Mucosa of rectum (tissue), 2 donors: ENCODE measurements at regions not wholly inside any gene's neighbourhood (a gene's known extent, or its start where the extent isn't known, plus 50 kb on each side); places are given as distances from the start of the nearest gene placed in this dataset.

Experiments used
- H3K27ac ChIP-seq, 2 donors: one replicate each; pipeline ENCODE4 v1.7.0; 2013; ENCODE audit warnings: inconsistent platforms in 2 of 2, low read depth in 2 of 2, low read length in 2 of 2
- H3K27me3 ChIP-seq, 2 donors: one replicate each; pipeline ENCODE4 v1.7.0; 2013; ENCODE audit warnings: low read length in 2 of 2; ENCODE audit not compliant: control insufficient read depth in 2 of 2, insufficient read depth in 2 of 2
- H3K36me3 ChIP-seq, 2 donors: one replicate each; pipeline ENCODE4 v1.7.0; 2013; ENCODE audit warnings: low read length in 2 of 2; ENCODE audit not compliant: control insufficient read depth in 2 of 2, insufficient read depth in 2 of 2
- H3K4me1 ChIP-seq, 2 donors: one replicate each; pipeline ENCODE4 v1.7.0; 2013; ENCODE audit warnings: low read length in 2 of 2, mild to moderate bottlenecking in 1 of 2; ENCODE audit not compliant: control insufficient read depth in 2 of 2, insufficient read depth in 2 of 2
- H3K4me3 ChIP-seq, 2 donors: one replicate each; pipeline ENCODE4 v1.7.0; 2013; ENCODE audit warnings: low read length in 2 of 2
- H3K9ac ChIP-seq, 2 donors: one replicate each; pipeline ENCODE4 v1.7.0; 2013; ENCODE audit warnings: low read length in 2 of 2, low read depth in 1 of 2, mild to moderate bottlenecking in 1 of 2
- H3K9me3 ChIP-seq, 2 donors: one replicate each; pipeline ENCODE4 v1.7.0; 2013; ENCODE audit warnings: low read length in 2 of 2; ENCODE audit not compliant: control insufficient read depth in 2 of 2
- donor health status: healthy.
- donor health status: Normal muscosa, but diverticular disease.

- no peak overlapping the region for H3K9ac ChIP-seq
- peak overlapping the region; percentile 61 to 64 for H3K27ac ChIP-seq
- H3K4me1 ChIP-seq, result peaks cover 12 to 15% of the 10 kb centered on the region in 2 donors
- no peaks in the 10 kb centered on the region for H3K27me3 ChIP-seq
- no peaks in the 10 kb centered on the region for H3K9me3 ChIP-seq
- no peaks in the 10 kb centered on the region for H3K36me3 ChIP-seq
- no peak overlapping the region for H3K4me3 ChIP-seq
These were observed 155.4 kb upstream of the PDE3A start for GRCh38 chr12:20212658-20213555.

DNA sequence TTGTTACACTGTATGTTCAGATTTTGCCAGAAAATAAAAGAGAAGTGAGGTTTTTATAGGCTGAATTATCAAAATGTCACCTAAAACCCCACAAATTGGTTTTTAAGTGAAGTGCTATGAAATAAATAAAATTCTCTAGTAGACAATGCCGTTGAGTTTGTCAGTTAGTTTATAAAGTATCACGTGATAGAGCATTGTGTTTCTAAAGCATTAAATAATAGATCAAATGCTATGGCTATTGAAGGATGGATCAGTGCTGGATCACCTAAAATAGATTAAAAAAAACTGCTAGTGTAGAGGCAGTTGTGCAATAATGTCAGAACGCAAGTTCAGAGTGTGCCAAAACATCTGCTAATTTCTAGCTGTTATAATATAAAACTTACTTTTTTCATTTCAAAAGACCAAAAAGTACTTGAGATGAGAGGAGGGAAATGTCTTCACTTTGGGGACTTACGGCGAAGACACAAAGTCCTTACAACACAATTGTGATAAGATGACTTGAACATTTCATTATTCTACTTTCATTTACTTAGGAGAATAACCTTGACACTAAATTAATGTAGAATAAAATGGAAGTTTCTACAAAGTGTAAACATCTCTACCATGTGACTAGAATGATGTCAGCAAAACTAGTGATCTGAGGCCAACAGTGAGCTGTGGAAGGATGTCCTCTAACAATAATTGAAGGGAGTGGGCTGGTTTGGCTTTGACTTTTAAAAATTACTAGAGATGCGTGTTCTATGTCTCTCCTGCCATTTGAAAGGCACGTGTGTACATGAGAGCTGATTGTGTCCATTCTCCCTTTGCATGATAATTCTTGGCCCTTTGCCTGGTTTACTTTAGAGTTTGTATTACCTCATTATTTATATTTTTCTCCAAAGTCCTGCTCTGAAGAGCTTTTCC lies 154.4 kb upstream of the PDE3A start:
- peaks cover 12 to 15% of the 10 kb centered on the region in 2 donors for H3K4me1 ChIP-seq
- H3K27ac ChIP-seq, result no peak overlapping the region
- no peaks in the 10 kb centered on the region for H3K27me3 ChIP-seq
- no peaks in the 10 kb centered on the region for H3K9me3 ChIP-seq
- no peak overlapping the region for H3K4me3 ChIP-seq
- no peak overlapping the region for H3K9ac ChIP-seq
- no peaks in the 10 kb centered on the region for H3K36me3 ChIP-seq

GRCh38 chr12:20220339-20220738 lies 148.0 kb upstream of the PDE3A start:
- Histone ChIP-seq H3K9me3 (no peaks in the 10 kb centered on the region), H3K4me1 (no peaks in the 10 kb centered on the region), H3K27me3 (no peaks in the 10 kb centered on the region), H3K4me3 (no peak overlapping the region), H3K27ac (no peak overlapping the region), H3K9ac (no peak overlapping the region), H3K36me3 (no peaks in the 10 kb centered on the region)

GRCh38 chr12:20232931-20233675 lies 135.2 kb upstream of the PDE3A start:
- no peaks in the 10 kb centered on the region for H3K36me3 ChIP-seq
- no peaks in the 10 kb centered on the region for H3K9me3 ChIP-seq
- H3K27ac ChIP-seq, result no peak overlapping the region
- no peaks in the 10 kb centered on the region for H3K4me1 ChIP-seq
- H3K4me3 ChIP-seq, result no peak overlapping the region
- no peak overlapping the region for H3K9ac ChIP-seq
- H3K27me3 ChIP-seq, result no peaks in the 10 kb centered on the region

DNA sequence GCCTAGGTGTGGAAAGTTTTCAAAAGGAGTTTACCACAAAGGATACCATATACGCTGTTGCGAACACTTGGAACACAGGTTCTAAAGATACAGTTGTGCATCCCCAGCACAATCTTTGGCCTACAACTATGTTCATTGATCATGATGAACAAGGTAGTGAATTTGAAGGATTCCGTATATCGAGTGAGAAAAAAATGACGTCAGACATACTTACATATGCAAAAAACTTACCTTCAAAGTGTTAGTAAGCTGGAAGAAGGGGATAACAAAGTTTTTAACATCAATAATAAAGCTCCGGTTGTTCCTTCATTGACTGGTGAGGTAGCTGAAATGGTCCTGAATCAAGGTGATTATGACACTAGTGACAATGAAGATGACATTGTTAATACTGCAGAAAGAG lies 133.9 kb upstream of the PDE3A start:
- Histone ChIP-seq H3K9ac (no peak overlapping the region), H3K27ac (no peak overlapping the region), H3K36me3 (no peaks in the 10 kb centered on the region), H3K27me3 (no peaks in the 10 kb centered on the region), H3K4me3 (no peak overlapping the region), H3K4me1 (no peaks in the 10 kb centered on the region), H3K9me3 (no peaks in the 10 kb centered on the region)

- Histone ChIP-seq H3K9me3 (no peaks in the 10 kb centered on the region), H3K36me3 (no peaks in the 10 kb centered on the region), H3K27ac (no peak overlapping the region), H3K4me3 (no peak overlapping the region), H3K4me1 (no peaks in the 10 kb centered on the region), H3K27me3 (no peaks in the 10 kb centered on the region), H3K9ac (no peak overlapping the region)
These were observed 131.2 kb upstream of the PDE3A start for GRCh38 chr12:20237091-20237490.

DNA sequence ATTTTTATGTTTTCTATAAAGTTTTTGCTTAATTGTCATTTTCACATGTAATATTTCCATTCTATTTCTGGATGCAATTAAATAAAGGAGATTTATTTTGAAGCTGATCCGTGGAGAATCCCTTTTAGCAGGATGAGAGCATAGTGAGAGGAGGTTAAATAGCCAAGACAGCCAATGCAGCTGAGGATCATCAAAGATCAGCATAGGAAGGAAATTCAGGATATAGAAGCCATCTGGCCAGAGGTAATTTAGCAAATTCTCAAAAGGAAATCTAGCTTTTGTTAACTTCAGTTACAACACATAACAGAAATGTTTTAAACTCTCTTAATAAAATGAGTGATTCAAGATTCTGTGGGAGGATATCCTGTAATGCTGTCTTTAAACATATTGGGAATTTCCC lies 122.8 kb upstream of the PDE3A start:
- Histone ChIP-seq H3K4me1 (no peaks in the 10 kb centered on the region), H3K36me3 (no peaks in the 10 kb centered on the region), H3K4me3 (no peak overlapping the region), H3K9me3 (no peaks in the 10 kb centered on the region), H3K27ac (no peak overlapping the region), H3K9ac (no peak overlapping the region), H3K27me3 (no peaks in the 10 kb centered on the region)

GRCh38 chr12:20248646-20249045 lies 119.7 kb upstream of the PDE3A start:
- no peaks in the 10 kb centered on the region for H3K4me1 ChIP-seq
- no peaks in the 10 kb centered on the region for H3K36me3 ChIP-seq
- H3K27me3 ChIP-seq, result no peaks in the 10 kb centered on the region
- no peak overlapping the region for H3K27ac ChIP-seq
- no peaks in the 10 kb centered on the region for H3K9me3 ChIP-seq
- H3K4me3 ChIP-seq, result no peak overlapping the region
- no peak overlapping the region for H3K9ac ChIP-seq

- H3K4me3 ChIP-seq, result no peak overlapping the region
- no peaks in the 10 kb centered on the region for H3K9me3 ChIP-seq
- no peak overlapping the region for H3K9ac ChIP-seq
- H3K4me1 ChIP-seq, result no peaks in the 10 kb centered on the region
- H3K27ac ChIP-seq, result no peak overlapping the region
- H3K27me3 ChIP-seq, result no peaks in the 10 kb centered on the region
- H3K36me3 ChIP-seq, result no peaks in the 10 kb centered on the region
These were observed 117.6 kb upstream of the PDE3A start for GRCh38 chr12:20250761-20251160.
